Mesodermal cell (in vitro differentiated cells): ENCODE measurements at regions not wholly inside any gene's neighbourhood (a gene's known extent, or its start where the extent isn't known, plus 50 kb on each side); places are given as distances from the start of the nearest gene placed in this dataset.

Source experiments
- H3K27ac ChIP-seq: 2 replicates; pipeline ENCODE4 v1.7.0; 2013; ENCODE audit warnings: mild to moderate bottlenecking, low read depth, low read length, moderate library complexity; ENCODE audit not compliant: severe bottlenecking
- H3K36me3 ChIP-seq: 2 replicates; pipeline ENCODE4 v1.7.1; 2013; ENCODE audit warnings: mild to moderate bottlenecking, low read length, moderate library complexity; ENCODE audit not compliant: control insufficient read depth, insufficient read depth
- H3K4me1 ChIP-seq: one replicate; pipeline ENCODE4 v1.7.1; 2013; ENCODE audit warnings: mild to moderate bottlenecking, low read length; ENCODE audit not compliant: insufficient read depth, control insufficient read depth, poor library complexity, severe bottlenecking
- H3K4me3 ChIP-seq: 2 replicates; pipeline ENCODE4 v1.7.0; 2013; ENCODE audit warnings: low read length, control low read depth, mild to moderate bottlenecking; ENCODE audit not compliant: insufficient read depth, poor library complexity, severe bottlenecking; ENCODE audit errors: extremely low read depth
- H3K9me3 ChIP-seq: 2 replicates; pipeline ENCODE4 v1.7.1; 2013; ENCODE audit warnings: mild to moderate bottlenecking, low read length, moderate library complexity; ENCODE audit not compliant: control insufficient read depth
- WGBS, 2 experiments: methylation state at CpG; one replicate each; pipeline ENCODE4 v1.1.5; 2013; ENCODE audit warnings: missing lambda C conversion rate in 2 of 2; ENCODE audit not compliant: insufficient coverage in 2 of 2; 5-methylcytosine and 5-hydroxymethylcytosine counted together

GRCh38 chr13:62696490-62696889 is 1280.8 kb upstream of the PCDH20 start:
- Histone ChIP-seq H3K4me1 (no peaks in the 10 kb centered on the region), H3K27ac (no peak overlapping the region), H3K36me3 (no peaks in the 10 kb centered on the region), H3K4me3 (no peak overlapping the region), H3K9me3 (no peaks in the 10 kb centered on the region)

- no CpG with 5 or more reads among the region's 2 CpGs for WGBS, 2 experiments
- no peak overlapping the region for H3K27ac ChIP-seq
- no peaks in the 10 kb centered on the region for H3K36me3 ChIP-seq
- H3K4me1 ChIP-seq = no peaks in the 10 kb centered on the region
- H3K4me3 ChIP-seq = no peak overlapping the region
- H3K9me3 ChIP-seq = no peaks in the 10 kb centered on the region
These were observed 1272.1 kb upstream of the PCDH20 start for GRCh38 chr13:62687732-62688131.

GRCh38 chr13:62684359-62684758 is 1268.7 kb upstream of the PCDH20 start:
- WGBS, 2 experiments = 100% methylated on average over 1 of the region's 2 CpGs; no CpG with 5 or more reads in 1 of the 2 experiments
- Histone ChIP-seq H3K9me3 (no peaks in the 10 kb centered on the region), H3K36me3 (no peaks in the 10 kb centered on the region), H3K4me1 (no peaks in the 10 kb centered on the region), H3K27ac (no peak overlapping the region), H3K4me3 (no peak overlapping the region)

GRCh38 chr13:62682788-62683187 is 1267.1 kb upstream of the PCDH20 start:
- H3K36me3 ChIP-seq = no peaks in the 10 kb centered on the region
- no peaks in the 10 kb centered on the region for H3K9me3 ChIP-seq
- WGBS, 2 experiments = no CpG with 5 or more reads among the region's 4 CpGs
- H3K4me3 ChIP-seq = no peak overlapping the region
- no peaks in the 10 kb centered on the region for H3K4me1 ChIP-seq
- no peak overlapping the region for H3K27ac ChIP-seq

- Histone ChIP-seq H3K9me3 (no peaks in the 10 kb centered on the region), H3K27ac (no peak overlapping the region), H3K4me3 (no peak overlapping the region), H3K4me1 (no peaks in the 10 kb centered on the region), H3K36me3 (no peaks in the 10 kb centered on the region)
- WGBS, 2 experiments = 100% methylated on average over 1 of the region's 4 CpGs; no CpG with 5 or more reads in 1 of the 2 experiments
These were observed 1262.4 kb upstream of the PCDH20 start for GRCh38 chr13:62678039-62678438.

GRCh38 chr13:62663767-62664166 is 1248.1 kb upstream of the PCDH20 start:
- WGBS, 2 experiments = no CpG with 5 or more reads among the region's 1 CpG
- no peaks in the 10 kb centered on the region for H3K9me3 ChIP-seq
- no peak overlapping the region for H3K4me3 ChIP-seq
- H3K4me1 ChIP-seq = no peaks in the 10 kb centered on the region
- no peak overlapping the region for H3K27ac ChIP-seq
- H3K36me3 ChIP-seq = no peaks in the 10 kb centered on the region

GRCh38 chr13:62659365-62659764 is 1243.7 kb upstream of the PCDH20 start:
- no peaks in the 10 kb centered on the region for H3K4me1 ChIP-seq
- H3K36me3 ChIP-seq = no peaks in the 10 kb centered on the region
- no peak overlapping the region for H3K4me3 ChIP-seq
- WGBS, 2 experiments = no CpG with 5 or more reads among the region's 3 CpGs
- no peak overlapping the region for H3K27ac ChIP-seq
- no peaks in the 10 kb centered on the region for H3K9me3 ChIP-seq

GRCh38 chr13:62653371-62653770 is 1237.7 kb upstream of the PCDH20 start:
- H3K27ac ChIP-seq = no peak overlapping the region
- H3K4me1 ChIP-seq = no peaks in the 10 kb centered on the region
- H3K36me3 ChIP-seq = no peaks in the 10 kb centered on the region
- no peaks in the 10 kb centered on the region for H3K9me3 ChIP-seq
- no peak overlapping the region for H3K4me3 ChIP-seq

- 88 to 100% methylated on average over 1 of the region's 2 CpGs for WGBS, 2 experiments
- no peak overlapping the region for H3K4me3 ChIP-seq
- no peaks in the 10 kb centered on the region for H3K4me1 ChIP-seq
- H3K27ac ChIP-seq = no peak overlapping the region
- no peaks in the 10 kb centered on the region for H3K36me3 ChIP-seq
- no peaks in the 10 kb centered on the region for H3K9me3 ChIP-seq
These were observed 1228.3 kb upstream of the PCDH20 start for GRCh38 chr13:62643799-62644524.

- no peak overlapping the region for H3K4me3 ChIP-seq
- H3K27ac ChIP-seq = no peak overlapping the region
- no peaks in the 10 kb centered on the region for H3K4me1 ChIP-seq
- H3K9me3 ChIP-seq = no peaks in the 10 kb centered on the region
- WGBS, 2 experiments = 91 to 100% methylated on average over 4 of the region's 4 CpGs
- H3K36me3 ChIP-seq = no peaks in the 10 kb centered on the region
These were observed 1227.4 kb upstream of the PCDH20 start for GRCh38 chr13:62643007-62643483.

GRCh38 chr13:62635161-62635560 is 1219.5 kb upstream of the PCDH20 start:
- Histone ChIP-seq H3K4me1 (no peaks in the 10 kb centered on the region), H3K36me3 (no peaks in the 10 kb centered on the region), H3K4me3 (no peak overlapping the region), H3K9me3 (no peaks in the 10 kb centered on the region), H3K27ac (no peak overlapping the region)
